ENCODE measurements at regions not wholly inside any gene's neighbourhood (a gene's known extent, or its start where the extent isn't known, plus 50 kb on each side); places are given as distances from the start of the nearest gene placed in this dataset.

DNA sequence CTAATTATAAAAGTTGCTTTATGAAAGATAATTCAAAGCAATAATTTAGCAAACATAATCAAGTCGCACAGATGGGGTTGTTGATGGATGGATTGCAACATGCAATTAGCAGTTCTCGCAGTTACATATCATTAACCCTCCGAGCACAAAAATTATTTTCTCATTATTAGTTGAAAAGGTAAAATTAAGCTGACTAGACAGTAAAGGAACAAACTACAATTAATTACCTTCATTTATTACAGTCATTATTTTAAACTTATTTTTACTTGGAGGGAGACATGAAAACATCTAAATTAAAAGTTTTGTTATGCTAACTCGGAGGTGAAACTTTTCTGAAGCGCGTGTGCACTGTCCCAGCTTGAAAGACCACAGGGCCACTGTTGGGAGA, 146.9 kb downstream of the PHETA1 start:
- no peak overlapping the region for H3K27ac ChIP-seq
- TF ChIP-seq, protein P1, sequence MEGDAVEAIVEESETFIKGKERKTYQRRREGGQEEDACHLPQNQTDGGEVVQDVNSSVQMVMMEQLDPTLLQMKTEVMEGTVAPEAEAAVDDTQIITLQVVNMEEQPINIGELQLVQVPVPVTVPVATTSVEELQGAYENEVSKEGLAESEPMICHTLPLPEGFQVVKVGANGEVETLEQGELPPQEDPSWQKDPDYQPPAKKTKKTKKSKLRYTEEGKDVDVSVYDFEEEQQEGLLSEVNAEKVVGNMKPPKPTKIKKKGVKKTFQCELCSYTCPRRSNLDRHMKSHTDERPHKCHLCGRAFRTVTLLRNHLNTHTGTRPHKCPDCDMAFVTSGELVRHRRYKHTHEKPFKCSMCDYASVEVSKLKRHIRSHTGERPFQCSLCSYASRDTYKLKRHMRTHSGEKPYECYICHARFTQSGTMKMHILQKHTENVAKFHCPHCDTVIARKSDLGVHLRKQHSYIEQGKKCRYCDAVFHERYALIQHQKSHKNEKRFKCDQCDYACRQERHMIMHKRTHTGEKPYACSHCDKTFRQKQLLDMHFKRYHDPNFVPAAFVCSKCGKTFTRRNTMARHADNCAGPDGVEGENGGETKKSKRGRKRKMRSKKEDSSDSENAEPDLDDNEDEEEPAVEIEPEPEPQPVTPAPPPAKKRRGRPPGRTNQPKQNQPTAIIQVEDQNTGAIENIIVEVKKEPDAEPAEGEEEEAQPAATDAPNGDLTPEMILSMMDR (conservative IDR thresholded peaks at IDR 0.05): no peak
- TF ChIP-seq ZFX (IDR thresholded peaks at IDR 0.05): no peak

DNA sequence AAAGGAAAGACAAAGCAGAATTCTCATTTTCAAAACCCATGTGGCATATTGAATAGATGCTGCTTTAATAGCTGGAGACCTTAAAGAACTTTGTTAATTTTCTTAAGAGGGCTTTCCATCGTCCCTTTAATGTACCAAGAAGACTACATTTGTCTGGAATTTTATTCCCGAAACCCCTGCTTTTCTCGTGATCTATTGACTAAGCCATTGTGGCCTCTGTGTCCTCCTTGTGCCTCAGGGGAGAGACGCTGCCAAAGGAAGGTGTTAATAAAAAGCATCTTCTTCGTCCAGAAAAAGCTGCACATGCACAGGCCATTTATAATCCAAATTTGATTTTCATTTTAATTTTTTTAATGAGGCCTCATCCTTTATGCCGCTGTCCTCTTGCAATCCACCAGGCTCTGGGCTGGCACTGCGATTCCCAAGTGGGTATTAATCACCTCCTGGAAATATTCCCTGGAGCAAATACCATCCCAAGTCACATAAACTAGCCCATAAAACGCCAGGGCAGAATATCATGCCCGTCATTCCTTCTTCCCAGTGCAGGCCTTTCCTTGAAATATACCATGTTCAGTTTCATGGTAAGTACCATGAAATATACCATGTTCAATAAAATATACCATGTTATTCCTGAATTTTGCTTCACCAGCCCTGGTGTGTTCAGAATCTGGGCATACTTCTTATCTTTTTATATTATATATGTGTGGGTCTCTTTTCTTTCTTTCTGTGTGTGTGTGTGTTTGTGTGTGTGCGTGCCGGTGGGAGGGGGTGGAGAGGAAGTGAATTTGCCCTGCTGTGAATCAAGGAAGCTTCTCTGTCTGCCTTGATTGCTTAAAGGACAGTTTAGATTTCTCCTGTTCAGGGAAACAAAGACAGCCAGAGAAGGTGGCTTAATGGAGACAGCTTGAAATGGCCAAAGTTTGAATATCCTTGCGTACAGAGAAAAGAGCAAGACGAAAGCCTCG, 147.6 kb downstream of the PHETA1 start:
- H3K27ac ChIP-seq: no peak overlapping the region
- TF ChIP-seq, protein P1 (conservative IDR thresholded peaks at IDR 0.05): no peak
- no peak for TF ChIP-seq ZFX (IDR thresholded peaks at IDR 0.05)

DNA sequence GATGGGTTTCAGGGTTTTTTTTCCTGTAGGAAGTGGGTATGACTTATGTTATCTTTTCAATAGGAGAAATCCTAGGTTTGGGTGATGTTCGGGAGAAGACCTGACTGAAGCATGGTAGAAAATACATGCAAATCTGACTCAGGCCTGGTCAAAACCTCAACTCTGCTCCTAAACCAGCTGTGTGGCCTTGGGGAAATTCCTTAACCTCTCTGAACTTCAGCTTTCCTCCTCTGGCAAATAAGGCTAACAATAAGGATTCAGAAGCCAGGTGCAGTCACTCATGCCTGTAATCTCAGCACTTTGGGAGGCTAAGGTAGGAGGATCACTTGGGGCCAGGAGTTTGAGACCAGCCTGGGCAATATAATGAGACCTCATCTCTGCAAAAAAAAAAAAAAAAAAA, 148.5 kb downstream of the PHETA1 start:
- TF ChIP-seq, protein P1 (conservative IDR thresholded peaks at IDR 0.05): no peak
- no peak for TF ChIP-seq ZFX (IDR thresholded peaks at IDR 0.05)
- no peak overlapping the region for H3K27ac ChIP-seq

DNA sequence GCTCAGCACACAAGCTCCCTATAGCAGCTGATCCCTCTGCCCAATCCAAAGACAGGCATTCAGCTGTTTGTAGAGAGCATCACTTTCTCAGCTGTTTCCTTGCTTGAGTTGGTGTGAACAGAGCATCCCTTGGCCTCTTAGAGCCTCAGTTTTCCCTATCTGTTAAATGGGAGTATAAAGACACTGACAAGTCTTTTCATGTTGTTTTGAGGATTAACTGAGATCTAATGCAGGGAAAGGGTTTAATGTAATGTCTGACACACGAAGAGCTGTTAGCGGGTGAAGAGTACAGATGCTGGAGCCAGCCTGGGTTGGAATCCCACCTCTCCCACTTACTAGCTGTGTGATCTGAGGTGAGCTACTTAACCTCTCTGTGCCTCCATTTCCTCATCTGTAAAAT, 149.5 kb downstream of the PHETA1 start:
- TF ChIP-seq ZFX (IDR thresholded peaks at IDR 0.05): no peak
- H3K27ac ChIP-seq: no peak overlapping the region

DNA sequence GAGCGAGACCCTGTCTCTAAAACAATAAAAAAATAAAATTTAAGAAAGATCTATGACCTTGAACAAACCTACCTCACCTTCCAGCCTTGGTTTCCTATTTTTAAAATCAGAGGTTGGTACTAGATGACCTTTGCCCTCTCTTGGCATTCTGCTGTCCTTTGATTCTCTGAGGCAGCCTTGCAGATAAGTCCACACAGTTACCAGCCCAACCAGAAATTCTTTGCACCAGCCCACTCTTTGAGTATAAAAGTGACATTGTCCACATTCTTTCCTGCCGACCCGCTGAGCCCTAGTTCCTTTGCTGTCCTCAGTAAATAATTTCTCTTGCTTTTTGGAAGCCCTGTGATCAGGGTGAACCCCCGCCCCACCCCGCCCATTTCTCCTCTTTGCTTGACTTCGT, 150.4 kb downstream of the PHETA1 start:
- H3K27ac ChIP-seq: no peak overlapping the region
- TF ChIP-seq, protein P1 (conservative IDR thresholded peaks at IDR 0.05): no peak
- TF ChIP-seq ZFX (IDR thresholded peaks at IDR 0.05): no peak

DNA sequence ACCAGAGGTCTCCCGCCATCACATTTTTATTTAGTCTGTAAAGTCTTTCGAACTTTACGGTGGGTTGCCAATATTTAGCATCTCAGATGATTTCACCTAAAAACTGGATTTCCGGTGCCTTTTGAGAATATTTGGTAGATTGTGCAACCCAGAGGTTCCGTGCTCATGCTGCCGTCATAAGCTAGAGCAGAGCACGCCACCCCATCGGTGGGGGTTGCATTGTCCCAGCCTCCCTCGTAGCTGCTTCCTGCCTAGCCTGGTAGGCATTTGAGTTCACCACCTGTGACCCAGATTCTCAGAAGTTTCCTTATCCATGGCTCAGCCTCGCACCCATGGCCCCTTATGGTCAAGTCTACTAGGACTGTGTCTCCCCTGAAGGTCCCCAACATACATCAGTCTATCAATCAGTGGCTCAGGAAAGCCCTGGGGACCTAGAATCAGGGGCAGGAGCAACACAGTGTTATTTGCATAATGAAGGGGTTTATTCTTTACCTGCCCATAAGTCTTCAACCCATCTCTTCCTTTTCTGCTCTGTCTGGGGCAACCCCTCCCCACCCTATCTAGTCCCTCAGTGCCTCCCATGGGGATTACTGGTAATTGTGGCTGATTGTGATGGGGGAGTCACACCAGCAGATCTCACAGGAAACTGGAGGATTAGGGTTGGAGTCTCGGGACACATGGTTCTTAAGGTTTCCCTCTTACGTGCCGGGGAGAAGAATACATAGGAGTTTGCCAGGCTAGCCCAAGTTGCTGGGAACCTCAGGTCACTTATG, 152.3 kb downstream of the PHETA1 start:
- no peak overlapping the region for H3K27ac ChIP-seq
- TF ChIP-seq, protein P1 (conservative IDR thresholded peaks at IDR 0.05): no peak
- no peak for TF ChIP-seq ZFX (IDR thresholded peaks at IDR 0.05)

DNA sequence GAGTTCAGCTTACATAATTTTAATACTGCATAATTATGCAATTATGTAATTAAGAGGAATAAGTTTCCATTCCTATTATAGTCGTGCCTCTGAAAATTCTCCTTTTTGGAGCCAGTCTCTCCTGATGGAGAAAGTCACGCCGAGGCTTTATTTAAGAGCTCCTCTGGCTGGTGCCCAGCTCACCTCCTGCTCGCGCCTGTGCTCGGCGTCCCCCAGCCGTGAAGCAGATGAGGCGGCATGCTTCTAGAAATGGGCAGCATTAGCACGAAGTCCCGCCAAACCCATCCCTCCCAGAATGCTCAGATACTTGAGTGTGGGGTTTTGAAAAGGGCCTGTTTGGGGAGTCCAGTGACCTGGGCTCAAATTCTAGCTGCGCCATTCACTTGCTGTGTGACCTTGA, 153.0 kb downstream of the PHETA1 start:
- TF ChIP-seq, protein P1 (conservative IDR thresholded peaks at IDR 0.05): no peak
- no peak for TF ChIP-seq ZFX (IDR thresholded peaks at IDR 0.05)
- H3K27ac ChIP-seq: no peak overlapping the region
